GM12873 (cell line): ENCODE measurements at regions not wholly inside any gene's neighbourhood (a gene's known extent, or its start where the extent isn't known, plus 50 kb on each side); places are given as distances from the start of the nearest gene placed in this dataset.

Source experiments
- TF ChIP-seq, protein P1 (sequence below): IDR thresholded peaks from 2 replicates; pipeline ENCODE4 v1.5.1; 2012; ENCODE audit warnings: low read depth, mild to moderate bottlenecking, moderate library complexity, low read length, control low read depth; ENCODE audit not compliant: insufficient read depth; ENCODE audit errors: missing control alignments

DNA sequence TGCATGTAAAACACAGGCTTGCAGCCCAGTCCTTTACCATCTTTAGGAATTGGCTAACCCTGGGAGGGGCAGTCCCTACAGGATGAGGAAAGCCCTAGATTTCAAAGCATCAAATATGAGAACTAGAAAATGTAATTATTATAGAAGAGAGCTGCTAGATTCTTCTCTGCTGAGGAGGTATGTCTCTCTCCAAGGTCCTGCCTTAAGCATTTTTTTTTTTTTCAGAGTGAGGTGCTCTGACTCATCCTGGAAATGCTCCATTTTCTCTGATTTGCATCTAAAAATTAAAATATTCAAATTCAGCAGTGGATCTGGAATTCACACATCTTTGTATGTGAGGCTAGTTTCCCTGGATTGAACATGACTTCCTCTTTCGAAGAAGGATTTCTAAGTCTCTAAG is 149.8 kb downstream of the ZNF648 start:
- TF ChIP-seq, protein P1, sequence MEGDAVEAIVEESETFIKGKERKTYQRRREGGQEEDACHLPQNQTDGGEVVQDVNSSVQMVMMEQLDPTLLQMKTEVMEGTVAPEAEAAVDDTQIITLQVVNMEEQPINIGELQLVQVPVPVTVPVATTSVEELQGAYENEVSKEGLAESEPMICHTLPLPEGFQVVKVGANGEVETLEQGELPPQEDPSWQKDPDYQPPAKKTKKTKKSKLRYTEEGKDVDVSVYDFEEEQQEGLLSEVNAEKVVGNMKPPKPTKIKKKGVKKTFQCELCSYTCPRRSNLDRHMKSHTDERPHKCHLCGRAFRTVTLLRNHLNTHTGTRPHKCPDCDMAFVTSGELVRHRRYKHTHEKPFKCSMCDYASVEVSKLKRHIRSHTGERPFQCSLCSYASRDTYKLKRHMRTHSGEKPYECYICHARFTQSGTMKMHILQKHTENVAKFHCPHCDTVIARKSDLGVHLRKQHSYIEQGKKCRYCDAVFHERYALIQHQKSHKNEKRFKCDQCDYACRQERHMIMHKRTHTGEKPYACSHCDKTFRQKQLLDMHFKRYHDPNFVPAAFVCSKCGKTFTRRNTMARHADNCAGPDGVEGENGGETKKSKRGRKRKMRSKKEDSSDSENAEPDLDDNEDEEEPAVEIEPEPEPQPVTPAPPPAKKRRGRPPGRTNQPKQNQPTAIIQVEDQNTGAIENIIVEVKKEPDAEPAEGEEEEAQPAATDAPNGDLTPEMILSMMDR = no peak

DNA sequence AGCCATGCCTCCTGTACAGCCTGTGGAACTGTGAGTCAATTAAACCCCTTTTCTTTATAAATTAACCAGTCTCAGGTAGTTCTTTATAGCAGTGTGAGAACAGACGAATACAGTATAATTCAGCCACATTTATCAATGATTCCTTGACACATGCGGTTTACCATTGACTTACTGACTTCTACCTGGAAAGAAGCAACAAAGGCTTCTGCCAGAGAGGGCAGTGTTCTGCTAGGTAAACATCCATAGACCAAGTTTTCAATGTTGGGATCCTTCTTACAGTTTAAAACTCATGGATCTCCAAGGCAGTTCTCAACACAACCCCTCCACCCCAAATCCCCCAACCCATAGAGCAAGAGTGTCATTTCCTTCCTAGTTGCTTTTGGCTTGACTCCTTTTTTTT is 150.6 kb downstream of the ZNF648 start:
- TF ChIP-seq, protein P1 = peak; percentile 31

DNA sequence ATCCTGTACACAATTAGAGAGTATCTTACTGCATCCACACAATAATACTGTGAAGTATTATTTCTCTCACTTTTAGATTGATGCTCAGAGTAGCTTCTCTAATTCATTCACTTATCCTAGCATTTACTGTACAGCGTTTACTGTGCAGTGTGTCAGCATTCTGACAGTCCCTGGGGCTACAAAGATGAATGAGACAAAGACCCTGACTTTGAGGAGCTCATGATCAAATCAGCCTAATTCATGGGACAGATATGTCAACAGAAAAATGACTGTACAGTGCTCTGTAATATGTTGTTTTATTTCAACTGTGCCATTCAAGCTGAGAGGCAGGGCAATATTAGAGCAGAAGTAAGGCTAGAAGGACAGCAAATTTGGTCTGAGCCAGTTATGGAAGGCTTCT is 152.5 kb downstream of the ZNF648 start:
- TF ChIP-seq, protein P1 = no peak

DNA sequence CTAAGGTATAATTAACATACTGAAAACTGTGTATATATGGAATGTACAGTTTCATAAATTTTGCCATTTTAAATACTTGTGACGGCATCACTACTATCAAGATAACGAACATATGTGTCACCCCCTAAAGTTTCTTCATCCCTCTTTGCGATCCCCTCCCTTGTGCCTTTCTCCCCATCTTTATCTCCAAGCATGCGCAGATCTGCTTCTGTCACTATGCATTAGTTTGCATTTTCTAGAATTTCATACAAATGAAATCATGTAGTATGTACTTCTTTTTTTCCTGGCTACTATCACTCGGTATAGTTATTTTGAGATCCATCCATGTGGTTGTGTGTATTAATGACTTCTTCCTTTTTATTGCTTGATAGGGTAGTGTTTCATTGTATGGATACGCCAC is 154.9 kb downstream of the ZNF648 start:
- TF ChIP-seq, protein P1 = no peak

DNA sequence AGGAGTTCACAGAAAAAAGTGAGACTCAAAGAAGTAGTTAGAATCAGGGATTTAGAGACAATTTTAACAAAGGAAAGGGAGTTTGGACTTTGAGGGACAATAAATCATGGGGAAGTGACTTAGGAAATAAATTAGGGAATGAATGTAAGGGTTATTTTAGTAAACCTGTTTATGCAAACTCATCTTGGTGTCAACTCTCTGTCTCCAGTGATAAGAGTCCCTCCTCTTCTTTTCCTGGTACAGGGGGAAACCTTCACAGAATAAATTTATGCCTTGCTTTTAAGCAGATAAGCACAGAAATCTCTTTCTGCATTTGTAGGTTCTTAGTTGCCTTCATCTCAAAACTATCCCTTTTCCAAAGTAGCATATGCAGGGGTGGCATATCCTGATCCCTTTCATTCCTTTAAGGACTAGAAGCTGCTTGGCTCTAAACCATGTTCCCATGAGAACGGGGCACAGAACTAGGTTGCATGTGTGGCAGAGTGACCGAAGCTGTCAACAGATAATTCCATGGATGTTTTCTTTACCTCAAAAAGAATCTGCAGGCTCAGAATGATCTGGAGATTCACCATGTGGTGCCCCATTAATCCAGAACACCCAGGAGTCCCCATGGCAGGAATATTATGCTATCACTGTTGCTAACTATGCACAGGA is 155.4 kb downstream of the ZNF648 start:
- TF ChIP-seq, protein P1 = no peak

DNA sequence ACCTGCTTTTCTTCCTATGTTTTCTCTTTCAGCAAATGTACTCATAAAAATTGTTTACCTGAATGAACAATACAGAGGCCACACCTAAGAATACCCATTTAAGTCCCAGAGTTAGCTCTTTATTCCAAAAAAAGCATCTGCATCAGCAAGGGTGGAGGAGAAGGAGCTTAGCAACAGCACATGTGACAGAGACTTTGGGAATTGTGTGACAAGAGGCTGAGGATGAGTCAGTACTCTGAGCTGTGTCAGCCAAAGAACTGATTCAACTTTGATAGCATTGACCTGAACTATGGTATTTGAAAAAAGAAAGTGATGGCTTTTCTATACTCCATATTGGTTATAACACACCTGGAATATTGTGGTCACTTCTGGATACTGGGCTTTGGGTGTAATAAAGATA is 162.7 kb downstream of the ZNF648 start:
- TF ChIP-seq, protein P1 = no peak

DNA sequence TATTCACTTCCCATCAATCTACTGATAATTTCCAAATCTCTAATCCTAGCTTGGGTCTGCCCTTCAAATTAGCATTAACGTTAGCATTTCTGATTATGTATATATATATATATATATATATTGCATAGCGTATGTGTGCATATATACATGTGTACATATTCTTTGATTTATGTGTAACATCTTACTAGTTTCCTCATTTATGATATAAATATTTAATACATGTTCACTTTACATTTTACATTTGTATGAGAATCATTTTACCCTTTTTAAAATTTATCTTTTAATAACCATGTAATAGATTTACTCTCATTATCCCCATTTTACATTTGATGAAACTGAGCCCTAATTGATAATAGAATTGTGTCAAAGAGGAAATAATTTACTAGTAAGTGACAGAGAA is 164.7 kb downstream of the ZNF648 start:
- TF ChIP-seq, protein P1 = no peak
